Right lobe of liver (tissue), 4 donors: ENCODE measurements at regions not wholly inside any gene's neighbourhood (a gene's known extent, or its start where the extent isn't known, plus 50 kb on each side); places are given as distances from the start of the nearest gene placed in this dataset.

Source experiments
- POLR2A ChIP-seq: fragments of 450-650 bp; IDR thresholded peaks from one replicate; pipeline ENCODE4 v1.6.1; 2017; ENCODE audit warnings: antibody characterized with exemption, mild to moderate bottlenecking
- TF ChIP-seq, protein P1 (sequence below), 4 donors: fragments of 200-600 bp in 3 of 4; fragments of 450-650 bp in 1 of 4; IDR thresholded peaks; one replicate each; pipeline versions ENCODE4 v1.5.1 to v1.8.0; 2016 to 2022; ENCODE audit warnings: antibody characterized with exemption in 4 of 4, mild to moderate bottlenecking in 2 of 4
- donor health status: DM: no; HTN: no; CAD: no.
- donor health status: DM: no; HTN: no; CAD: no.
- donor health status: DM: no; HTN: yes; CAD: no.

DNA sequence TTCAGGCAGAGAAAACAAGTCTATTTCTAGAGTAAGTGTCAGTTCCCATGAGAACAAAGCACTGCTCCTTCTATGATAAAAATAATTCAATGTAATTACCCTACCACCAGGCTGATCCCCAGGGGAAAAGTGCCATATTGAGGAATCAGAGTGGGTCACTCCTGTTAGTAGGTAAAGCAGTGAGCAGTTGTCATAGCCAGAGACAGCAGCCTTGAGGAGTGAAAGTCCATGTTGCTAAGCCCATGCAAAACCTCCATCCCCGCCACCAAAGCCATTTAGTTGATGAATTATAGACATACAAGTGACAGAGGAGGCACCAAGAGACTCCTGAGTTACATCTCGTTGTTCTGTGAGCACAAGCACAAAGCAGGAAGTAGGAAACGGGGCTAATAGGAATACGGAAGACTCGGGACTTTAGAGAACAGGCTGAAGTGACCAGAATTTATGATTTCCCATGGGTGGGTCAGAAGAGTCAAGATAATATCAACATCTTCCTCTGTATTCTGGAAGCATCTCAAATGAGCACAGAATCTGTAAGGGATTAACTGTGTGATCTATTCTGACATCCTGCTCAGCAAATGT is 197.9 kb downstream of the MAFB start:
- TF ChIP-seq, protein P1, sequence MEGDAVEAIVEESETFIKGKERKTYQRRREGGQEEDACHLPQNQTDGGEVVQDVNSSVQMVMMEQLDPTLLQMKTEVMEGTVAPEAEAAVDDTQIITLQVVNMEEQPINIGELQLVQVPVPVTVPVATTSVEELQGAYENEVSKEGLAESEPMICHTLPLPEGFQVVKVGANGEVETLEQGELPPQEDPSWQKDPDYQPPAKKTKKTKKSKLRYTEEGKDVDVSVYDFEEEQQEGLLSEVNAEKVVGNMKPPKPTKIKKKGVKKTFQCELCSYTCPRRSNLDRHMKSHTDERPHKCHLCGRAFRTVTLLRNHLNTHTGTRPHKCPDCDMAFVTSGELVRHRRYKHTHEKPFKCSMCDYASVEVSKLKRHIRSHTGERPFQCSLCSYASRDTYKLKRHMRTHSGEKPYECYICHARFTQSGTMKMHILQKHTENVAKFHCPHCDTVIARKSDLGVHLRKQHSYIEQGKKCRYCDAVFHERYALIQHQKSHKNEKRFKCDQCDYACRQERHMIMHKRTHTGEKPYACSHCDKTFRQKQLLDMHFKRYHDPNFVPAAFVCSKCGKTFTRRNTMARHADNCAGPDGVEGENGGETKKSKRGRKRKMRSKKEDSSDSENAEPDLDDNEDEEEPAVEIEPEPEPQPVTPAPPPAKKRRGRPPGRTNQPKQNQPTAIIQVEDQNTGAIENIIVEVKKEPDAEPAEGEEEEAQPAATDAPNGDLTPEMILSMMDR (IDR thresholded peaks at IDR 0.05) = no peak
- no peak for TF ChIP-seq POLR2A
